ENCODE measurements at regions not wholly inside any gene's neighbourhood (a gene's known extent, or its start where the extent isn't known, plus 50 kb on each side); places are given as distances from the start of the nearest gene placed in this dataset.

DNA sequence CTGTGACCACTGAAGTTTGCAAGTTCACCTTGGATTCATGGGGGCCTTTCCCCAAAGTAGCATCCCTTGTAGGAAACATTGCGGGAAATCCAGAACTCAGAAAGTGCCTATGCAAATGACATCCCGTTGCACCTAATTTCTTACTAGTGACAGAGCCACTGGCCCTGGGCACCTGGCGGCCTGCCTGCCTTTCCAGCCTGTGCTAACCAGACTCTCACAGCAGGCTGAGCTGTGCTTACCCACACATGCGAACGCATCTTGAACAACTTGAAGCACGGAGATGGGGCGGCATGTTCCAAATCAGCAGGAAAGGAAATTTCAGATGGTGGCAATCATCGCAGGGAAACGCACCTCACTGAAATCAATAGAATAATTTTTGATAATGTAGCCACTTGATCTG lies 405.8 kb downstream of the TMEM182 start:
- Histone ChIP-seq H3K56ac (replicated peaks; ENCODE audit: insufficient read length, low read depth, low read length) (no peak overlapping the region), H2BK12ac (ENCODE audit: low read depth, low read length) (no peak overlapping the region), H3K79me1 (ENCODE audit: low read depth, low read length) (no peaks in the 10 kb centered on the region), H3K27me3 (replicated peaks in 1 of 4; ENCODE audit: control insufficient read depth in 3 of 4, extremely low read depth in 1 of 4, insufficient read depth in 3 of 4, low read length in 3 of 4) (no peaks in the 10 kb centered on the region), H4K20me1 (replicated peaks in 1 of 2; ENCODE audit: control insufficient read depth in 1 of 2, insufficient read depth in 2 of 2, low read length in 2 of 2) (no peaks in the 10 kb centered on the region), H3K23ac (ENCODE audit: insufficient read length) (no peak overlapping the region), H3K4me2 (ENCODE audit: insufficient read depth in 1 of 2, low read depth in 2 of 2, low read length in 2 of 2) (no peak overlapping the region), H3K9ac (replicated peaks in 1 of 4; ENCODE audit: extremely low read depth in 1 of 4, low read depth in 3 of 4, low read length in 3 of 4) (no peak overlapping the region), H3K27ac (ENCODE audit: low read depth, low read length) (no peak overlapping the region), H4K5ac (ENCODE audit: insufficient read length, low read depth, low read length) (no peak overlapping the region), H2BK15ac (ENCODE audit: low read length) (no peak overlapping the region), H4K8ac (ENCODE audit: extremely low read depth, insufficient read depth, low read length) (no peak overlapping the region), H3K9me3 (ENCODE audit: insufficient read depth in 2 of 2, low read depth in 1 of 2, low read length in 1 of 2) (no peaks in the 10 kb centered on the region), H3K4ac (replicated peaks; ENCODE audit: insufficient read length, low read depth, low read length) (no peak overlapping the region), H3K4me1 (replicated peaks in 1 of 4; ENCODE audit: control insufficient read depth in 3 of 4, insufficient read depth in 4 of 4, low read length in 3 of 4) (peaks cover 0 to 4% (median 1%) of the 10 kb centered on the region in 4 experiments; a peak in 2 of 7 replicates), H2BK5ac (ENCODE audit: low read depth, low read length) (no peak overlapping the region), H3K79me2 (ENCODE audit: control insufficient read depth in 1 of 2, insufficient read depth in 2 of 2, low read length in 2 of 2) (no peaks in the 10 kb centered on the region), H3K14ac (ENCODE audit: insufficient read length) (no peak overlapping the region), H2AK5ac (ENCODE audit: low read depth, low read length) (no peak overlapping the region), H2AFZ (ENCODE audit: low read length) (no peak overlapping the region), H2BK120ac (replicated peaks; ENCODE audit: low read depth, low read length) (no peak overlapping the region), H3K23me2 (ENCODE audit: low read depth, low read length) (no peaks in the 10 kb centered on the region), H3K36me3 (ENCODE audit: control insufficient read depth in 2 of 4, insufficient read depth in 4 of 4, low read length in 3 of 4) (no peaks in the 10 kb centered on the region), H2BK20ac (ENCODE audit: low read length) (no peak overlapping the region), H3K18ac (ENCODE audit: extremely low read depth, low read length) (no peak overlapping the region), H3K4me3 (ENCODE audit: extremely low read depth in 1 of 4, insufficient read depth in 2 of 4, low read depth in 3 of 4, low read length in 4 of 4) (no peak overlapping the region), H4K91ac (replicated peaks; ENCODE audit: insufficient read length, low read length) (no peak overlapping the region)
- ChIA-PET POLR2A (ENCODE audit: partially characterized antibody) (no interaction called here), CTCF (ENCODE audit: partially characterized antibody) (interaction anchor here (0.7 to 1.3 kb wide), 4 partner anchors 9 to 787 kb away, joined by 4 to 5 read pairs (median 4); no protein-coding TSS in a partner anchor)
- DNase-seq (ENCODE audit: low read depth in 1 of 2, low spot score in 2 of 2), result no peak
- WGBS, 2 experiments (ENCODE audit: extremely low coverage in 1 of 2, insufficient coverage in 1 of 2, insufficient read length in 1 of 2, insufficient replicate concordance in 2 of 2, low coverage in 1 of 2, low lambda C conversion rate in 2 of 2, missing lambda C conversion rate in 1 of 2), result 96% methylated on average over 9 of the region's 9 CpGs; no CpG with 5 or more reads in 1 of the 2 experiments
- no peak for FAIRE-seq
- TF ChIP-seq, protein P1, sequence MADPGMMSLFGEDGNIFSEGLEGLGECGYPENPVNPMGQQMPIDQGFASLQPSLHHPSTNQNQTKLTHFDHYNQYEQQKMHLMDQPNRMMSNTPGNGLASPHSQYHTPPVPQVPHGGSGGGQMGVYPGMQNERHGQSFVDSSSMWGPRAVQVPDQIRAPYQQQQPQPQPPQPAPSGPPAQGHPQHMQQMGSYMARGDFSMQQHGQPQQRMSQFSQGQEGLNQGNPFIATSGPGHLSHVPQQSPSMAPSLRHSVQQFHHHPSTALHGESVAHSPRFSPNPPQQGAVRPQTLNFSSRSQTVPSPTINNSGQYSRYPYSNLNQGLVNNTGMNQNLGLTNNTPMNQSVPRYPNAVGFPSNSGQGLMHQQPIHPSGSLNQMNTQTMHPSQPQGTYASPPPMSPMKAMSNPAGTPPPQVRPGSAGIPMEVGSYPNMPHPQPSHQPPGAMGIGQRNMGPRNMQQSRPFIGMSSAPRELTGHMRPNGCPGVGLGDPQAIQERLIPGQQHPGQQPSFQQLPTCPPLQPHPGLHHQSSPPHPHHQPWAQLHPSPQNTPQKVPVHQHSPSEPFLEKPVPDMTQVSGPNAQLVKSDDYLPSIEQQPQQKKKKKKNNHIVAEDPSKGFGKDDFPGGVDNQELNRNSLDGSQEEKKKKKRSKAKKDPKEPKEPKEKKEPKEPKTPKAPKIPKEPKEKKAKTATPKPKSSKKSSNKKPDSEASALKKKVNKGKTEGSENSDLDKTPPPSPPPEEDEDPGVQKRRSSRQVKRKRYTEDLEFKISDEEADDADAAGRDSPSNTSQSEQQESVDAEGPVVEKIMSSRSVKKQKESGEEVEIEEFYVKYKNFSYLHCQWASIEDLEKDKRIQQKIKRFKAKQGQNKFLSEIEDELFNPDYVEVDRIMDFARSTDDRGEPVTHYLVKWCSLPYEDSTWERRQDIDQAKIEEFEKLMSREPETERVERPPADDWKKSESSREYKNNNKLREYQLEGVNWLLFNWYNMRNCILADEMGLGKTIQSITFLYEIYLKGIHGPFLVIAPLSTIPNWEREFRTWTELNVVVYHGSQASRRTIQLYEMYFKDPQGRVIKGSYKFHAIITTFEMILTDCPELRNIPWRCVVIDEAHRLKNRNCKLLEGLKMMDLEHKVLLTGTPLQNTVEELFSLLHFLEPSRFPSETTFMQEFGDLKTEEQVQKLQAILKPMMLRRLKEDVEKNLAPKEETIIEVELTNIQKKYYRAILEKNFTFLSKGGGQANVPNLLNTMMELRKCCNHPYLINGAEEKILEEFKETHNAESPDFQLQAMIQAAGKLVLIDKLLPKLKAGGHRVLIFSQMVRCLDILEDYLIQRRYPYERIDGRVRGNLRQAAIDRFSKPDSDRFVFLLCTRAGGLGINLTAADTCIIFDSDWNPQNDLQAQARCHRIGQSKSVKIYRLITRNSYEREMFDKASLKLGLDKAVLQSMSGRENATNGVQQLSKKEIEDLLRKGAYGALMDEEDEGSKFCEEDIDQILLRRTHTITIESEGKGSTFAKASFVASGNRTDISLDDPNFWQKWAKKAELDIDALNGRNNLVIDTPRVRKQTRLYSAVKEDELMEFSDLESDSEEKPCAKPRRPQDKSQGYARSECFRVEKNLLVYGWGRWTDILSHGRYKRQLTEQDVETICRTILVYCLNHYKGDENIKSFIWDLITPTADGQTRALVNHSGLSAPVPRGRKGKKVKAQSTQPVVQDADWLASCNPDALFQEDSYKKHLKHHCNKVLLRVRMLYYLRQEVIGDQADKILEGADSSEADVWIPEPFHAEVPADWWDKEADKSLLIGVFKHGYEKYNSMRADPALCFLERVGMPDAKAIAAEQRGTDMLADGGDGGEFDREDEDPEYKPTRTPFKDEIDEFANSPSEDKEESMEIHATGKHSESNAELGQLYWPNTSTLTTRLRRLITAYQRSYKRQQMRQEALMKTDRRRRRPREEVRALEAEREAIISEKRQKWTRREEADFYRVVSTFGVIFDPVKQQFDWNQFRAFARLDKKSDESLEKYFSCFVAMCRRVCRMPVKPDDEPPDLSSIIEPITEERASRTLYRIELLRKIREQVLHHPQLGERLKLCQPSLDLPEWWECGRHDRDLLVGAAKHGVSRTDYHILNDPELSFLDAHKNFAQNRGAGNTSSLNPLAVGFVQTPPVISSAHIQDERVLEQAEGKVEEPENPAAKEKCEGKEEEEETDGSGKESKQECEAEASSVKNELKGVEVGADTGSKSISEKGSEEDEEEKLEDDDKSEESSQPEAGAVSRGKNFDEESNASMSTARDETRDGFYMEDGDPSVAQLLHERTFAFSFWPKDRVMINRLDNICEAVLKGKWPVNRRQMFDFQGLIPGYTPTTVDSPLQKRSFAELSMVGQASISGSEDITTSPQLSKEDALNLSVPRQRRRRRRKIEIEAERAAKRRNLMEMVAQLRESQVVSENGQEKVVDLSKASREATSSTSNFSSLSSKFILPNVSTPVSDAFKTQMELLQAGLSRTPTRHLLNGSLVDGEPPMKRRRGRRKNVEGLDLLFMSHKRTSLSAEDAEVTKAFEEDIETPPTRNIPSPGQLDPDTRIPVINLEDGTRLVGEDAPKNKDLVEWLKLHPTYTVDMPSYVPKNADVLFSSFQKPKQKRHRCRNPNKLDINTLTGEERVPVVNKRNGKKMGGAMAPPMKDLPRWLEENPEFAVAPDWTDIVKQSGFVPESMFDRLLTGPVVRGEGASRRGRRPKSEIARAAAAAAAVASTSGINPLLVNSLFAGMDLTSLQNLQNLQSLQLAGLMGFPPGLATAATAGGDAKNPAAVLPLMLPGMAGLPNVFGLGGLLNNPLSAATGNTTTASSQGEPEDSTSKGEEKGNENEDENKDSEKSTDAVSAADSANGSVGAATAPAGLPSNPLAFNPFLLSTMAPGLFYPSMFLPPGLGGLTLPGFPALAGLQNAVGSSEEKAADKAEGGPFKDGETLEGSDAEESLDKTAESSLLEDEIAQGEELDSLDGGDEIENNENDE (IDR thresholded peaks at IDR 0.05; ENCODE audit: insufficient replicate concordance, low read length), result no peak
